HG03066 (cell line): ENCODE measurements at regions not wholly inside any gene's neighbourhood (a gene's known extent, or its start where the extent isn't known, plus 50 kb on each side); places are given as distances from the start of the nearest gene placed in this dataset.

Source experiments
- ATAC-seq: cut with Tn5 transposase; IDR thresholded peaks from one replicate; pipeline ENCODE4 v1.9.1; 2021; ENCODE audit warnings: low read depth; ENCODE audit not compliant: unreplicated experiment

- no peak for ATAC-seq
Measured at GRCh38 chr17:70772761-70773160, 603.4 kb downstream of the KCNJ2 start.

- no peak for ATAC-seq
Measured at GRCh38 chr17:70773258-70773657, 603.9 kb downstream of the KCNJ2 start.

GRCh38 chr17:70774339-70775117 lies 605.2 kb downstream of the KCNJ2 start:
- no peak for ATAC-seq

GRCh38 chr17:70775679-70776078 lies 606.3 kb downstream of the KCNJ2 start:
- no peak for ATAC-seq

- no peak for ATAC-seq
Measured at GRCh38 chr17:70776441-70776840, 607.1 kb downstream of the KCNJ2 start.

GRCh38 chr17:70780031-70780430 lies 610.7 kb downstream of the KCNJ2 start:
- no peak for ATAC-seq

GRCh38 chr17:70786081-70786480 lies 616.7 kb downstream of the KCNJ2 start:
- no peak for ATAC-seq

GRCh38 chr17:70787721-70788300 lies 618.5 kb downstream of the KCNJ2 start:
- ATAC-seq: no peak

- no peak for ATAC-seq
Measured at GRCh38 chr17:70791748-70792443, 622.6 kb downstream of the KCNJ2 start.

- ATAC-seq: no peak
Measured at GRCh38 chr17:70794738-70795137, 625.4 kb downstream of the KCNJ2 start.

GRCh38 chr17:70795620-70796019 lies 626.3 kb downstream of the KCNJ2 start:
- no peak for ATAC-seq

- no peak for ATAC-seq
Measured at GRCh38 chr17:70796757-70797156, 627.4 kb downstream of the KCNJ2 start.

- no peak for ATAC-seq
Measured at GRCh38 chr17:70797166-70797565, 627.8 kb downstream of the KCNJ2 start.

- ATAC-seq: no peak
Measured at GRCh38 chr17:70804161-70804560, 634.8 kb downstream of the KCNJ2 start.

GRCh38 chr17:70808596-70808995 lies 639.3 kb downstream of the KCNJ2 start:
- ATAC-seq: no peak

GRCh38 chr17:70810609-70811008 lies 641.3 kb downstream of the KCNJ2 start:
- no peak for ATAC-seq

- no peak for ATAC-seq
Measured at GRCh38 chr17:70813355-70813930, 644.1 kb downstream of the KCNJ2 start.

GRCh38 chr17:70819183-70819582 lies 649.9 kb downstream of the KCNJ2 start:
- ATAC-seq: no peak

GRCh38 chr17:70820276-70820675 lies 650.9 kb downstream of the KCNJ2 start:
- ATAC-seq: no peak

- ATAC-seq: no peak
Measured at GRCh38 chr17:70825321-70826125, 656.2 kb downstream of the KCNJ2 start.

- ATAC-seq: no peak
Measured at GRCh38 chr17:70829876-70830275, 660.5 kb downstream of the KCNJ2 start.
